OCI-LY1 (cell line): ENCODE measurements at regions not wholly inside any gene's neighbourhood (a gene's known extent, or its start where the extent isn't known, plus 50 kb on each side); places are given as distances from the start of the nearest gene placed in this dataset.

Source experiments
- H2AFZ ChIP-seq: fragments of 200-600 bp; sonication (generic), shearing (Covaris generic); 2 replicates; pipeline ENCODE4 v1.6.0; 2014; ENCODE audit warnings: antibody characterized with exemption, mild to moderate bottlenecking, low read length
- H3F3A ChIP-seq: fragments of 200-600 bp; sonication (generic), shearing (Covaris generic); 2 replicates; pipeline ENCODE4 v1.6.0; 2014; ENCODE audit warnings: mild to moderate bottlenecking, antibody characterized with exemption, low read length, moderate library complexity; ENCODE audit not compliant: insufficient read depth
- H3K27ac ChIP-seq: fragments of 200-600 bp; sonication (generic); 2 replicates; pipeline ENCODE4 v1.5.1; 2014; ENCODE audit warnings: low read length, mixed run types, mild to moderate bottlenecking, low read depth; ENCODE audit not compliant: poor library complexity, severe bottlenecking
- H3K27me3 ChIP-seq: fragments of 200-600 bp; sonication (generic); 2 replicates; pipeline ENCODE4 v1.6.0; 2014; ENCODE audit warnings: antibody characterized with exemption, mild to moderate bottlenecking, low read length, moderate library complexity; ENCODE audit not compliant: insufficient read depth
- H3K36me3 ChIP-seq: fragments of 200-600 bp; sonication (generic); 2 replicates; pipeline ENCODE4 v1.6.1; 2014; ENCODE audit warnings: mild to moderate bottlenecking, antibody characterized with exemption, low read length, moderate library complexity, mixed read lengths; ENCODE audit not compliant: insufficient read depth
- H3K4me1 ChIP-seq: fragments of 200-600 bp; sonication (generic); 2 replicates; pipeline ENCODE4 v1.5.1; 2014; ENCODE audit warnings: mild to moderate bottlenecking, low read length, moderate library complexity; ENCODE audit not compliant: insufficient read depth, severe bottlenecking
- H3K4me2 ChIP-seq: fragments of 200-600 bp; sonication (generic), shearing (Covaris generic); 2 replicates; pipeline ENCODE4 v1.6.1; 2014; ENCODE audit warnings: low read length
- H3K4me3 ChIP-seq: fragments of 200-600 bp; sonication (generic); 2 replicates; pipeline ENCODE4 v1.5.1; 2014; ENCODE audit warnings: low read length, low read depth, mild to moderate bottlenecking, mixed read lengths; ENCODE audit not compliant: poor library complexity, severe bottlenecking
- H3K79me2 ChIP-seq: fragments of 200-600 bp; shearing (Covaris generic); 2 replicates; pipeline ENCODE4 v1.6.1; 2016; ENCODE audit warnings: mixed run types, low read length, mixed read lengths; ENCODE audit not compliant: insufficient read depth
- H3K9ac ChIP-seq: fragments of 200-600 bp; sonication (generic), shearing (Covaris generic); 2 replicates; pipeline ENCODE4 v1.6.1; 2014; ENCODE audit warnings: mild to moderate bottlenecking, low read length, mixed read lengths
- H3K9me2 ChIP-seq: fragments of 200-600 bp; sonication (generic), shearing (Covaris generic); 2 replicates; pipeline ENCODE4 v1.6.1; 2014; ENCODE audit warnings: low read depth, mild to moderate bottlenecking, low read length, mixed read lengths
- H3K9me3 ChIP-seq: fragments of 200-600 bp; shearing (Covaris generic); 2 replicates; pipeline ENCODE4 v1.6.1; 2014; ENCODE audit warnings: low read length, mixed read lengths
- H4K20me1 ChIP-seq: fragments of 200-600 bp; sonication (generic), shearing (Covaris generic); 2 replicates; pipeline ENCODE4 v1.6.0; 2016; ENCODE audit warnings: mild to moderate bottlenecking, low read length; ENCODE audit not compliant: insufficient read depth
- CTCF ChIP-seq: fragments of 200-600 bp; sonication (generic), shearing (Covaris generic); IDR thresholded peaks from 2 replicates; pipeline ENCODE4 v1.5.1; 2017; ENCODE audit warnings: mild to moderate bottlenecking, antibody characterized with exemption, low read length, moderate library complexity, mixed read lengths
- EZH2 ChIP-seq: fragments of 200-600 bp; sonication (generic), shearing (Covaris generic); IDR thresholded peaks from 2 replicates; pipeline ENCODE4 v1.8.0; 2017; ENCODE audit warnings: borderline replicate concordance, mixed run types, mild to moderate bottlenecking, antibody characterized with exemption, low read length, moderate library complexity, mixed read lengths

DNA sequence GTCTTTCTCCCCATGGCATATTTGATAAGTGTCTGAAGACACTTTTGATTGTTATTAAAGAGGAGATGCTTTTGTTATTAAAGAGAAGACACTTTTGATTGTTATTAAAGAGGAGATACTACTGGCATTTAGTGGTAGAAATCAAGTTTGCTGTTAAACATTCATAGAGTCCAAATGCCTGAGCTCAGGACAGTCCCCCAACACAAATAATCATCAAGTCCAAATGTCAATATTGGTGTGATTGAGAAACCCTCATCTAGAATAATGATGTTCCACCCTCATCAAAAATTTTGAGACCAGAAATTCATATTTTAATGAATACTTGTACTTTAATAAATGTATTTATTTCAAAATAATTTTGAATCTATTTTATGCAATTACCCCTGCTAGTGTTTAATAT is 1412.9 kb upstream of the PCDH7 start:
- Histone ChIP-seq H3K36me3 (no peaks in the 10 kb centered on the region), H3K9me3 (no peaks in the 10 kb centered on the region), H3K27ac (no peak overlapping the region), H3K9ac (no peak overlapping the region), H3F3A (no peaks in the 10 kb centered on the region), H3K4me3 (no peak overlapping the region), H3K9me2 (no peaks in the 10 kb centered on the region), H3K79me2 (no peaks in the 10 kb centered on the region), H2AFZ (no peak overlapping the region), H4K20me1 (no peaks in the 10 kb centered on the region), H3K4me1 (no peaks in the 10 kb centered on the region), H3K27me3 (no peaks in the 10 kb centered on the region), H3K4me2 (no peak overlapping the region)
- TF ChIP-seq EZH2 = no peak
- TF ChIP-seq CTCF = no peak

DNA sequence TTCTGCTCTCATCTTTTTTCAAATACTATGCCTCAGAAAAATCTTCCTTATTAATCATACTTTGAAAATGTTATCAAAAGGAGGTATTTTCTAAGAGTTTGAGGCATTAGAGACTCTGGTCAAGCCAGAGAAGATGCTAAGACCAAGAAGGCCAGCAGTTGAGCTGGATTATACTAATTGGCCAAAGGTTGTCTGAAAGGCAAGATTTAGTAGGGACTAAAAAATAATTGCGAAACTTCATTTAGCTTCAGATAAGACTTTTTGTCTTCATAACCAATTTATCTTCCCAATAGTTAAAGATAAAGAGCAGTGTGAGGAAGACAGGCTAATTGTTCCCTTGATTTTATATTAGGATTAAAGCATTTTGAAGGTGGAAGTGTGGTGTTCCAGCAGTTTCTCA is 1412.4 kb upstream of the PCDH7 start:
- Histone ChIP-seq H3K9ac (no peak overlapping the region), H4K20me1 (no peaks in the 10 kb centered on the region), H3K27ac (no peak overlapping the region), H3K79me2 (no peaks in the 10 kb centered on the region), H3K9me3 (no peaks in the 10 kb centered on the region), H2AFZ (no peak overlapping the region), H3K4me1 (no peaks in the 10 kb centered on the region), H3K9me2 (no peaks in the 10 kb centered on the region), H3K4me2 (no peak overlapping the region), H3K27me3 (no peaks in the 10 kb centered on the region), H3K4me3 (no peak overlapping the region), H3F3A (no peaks in the 10 kb centered on the region), H3K36me3 (no peaks in the 10 kb centered on the region)
- no peak for TF ChIP-seq EZH2

DNA sequence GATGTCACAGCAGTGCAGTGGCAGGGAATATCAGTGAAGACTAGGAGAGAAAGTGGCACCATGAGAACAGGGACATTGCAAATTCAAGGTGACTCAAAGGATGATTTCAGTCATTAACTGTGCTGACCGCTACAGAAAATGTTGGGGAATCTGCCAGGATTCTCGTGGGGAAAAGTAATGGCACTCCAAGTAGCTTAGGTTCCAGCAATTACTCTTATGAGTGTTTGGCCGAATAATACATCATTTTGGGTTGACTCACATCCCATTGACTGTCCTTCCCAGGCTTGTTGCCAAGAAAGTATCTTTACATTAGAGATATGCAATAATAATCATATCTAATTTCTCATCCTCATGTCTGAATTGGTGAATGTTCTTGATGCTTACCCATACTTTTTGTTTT is 1411.1 kb upstream of the PCDH7 start:
- no peak for TF ChIP-seq EZH2
- TF ChIP-seq CTCF = no peak
- H3K9me3 ChIP-seq = no peaks in the 10 kb centered on the region
- no peaks in the 10 kb centered on the region for H3K79me2 ChIP-seq
- H3K9me2 ChIP-seq = no peaks in the 10 kb centered on the region
- H3K27me3 ChIP-seq = no peaks in the 10 kb centered on the region
- H3K27ac ChIP-seq = no peak overlapping the region
- H3K36me3 ChIP-seq = no peaks in the 10 kb centered on the region
- no peak overlapping the region for H3K4me2 ChIP-seq
- H3K9ac ChIP-seq = no peak overlapping the region
- no peaks in the 10 kb centered on the region for H3K4me1 ChIP-seq
- no peaks in the 10 kb centered on the region for H4K20me1 ChIP-seq
- no peak overlapping the region for H3K4me3 ChIP-seq
- no peaks in the 10 kb centered on the region for H3F3A ChIP-seq
- H2AFZ ChIP-seq = no peak overlapping the region

DNA sequence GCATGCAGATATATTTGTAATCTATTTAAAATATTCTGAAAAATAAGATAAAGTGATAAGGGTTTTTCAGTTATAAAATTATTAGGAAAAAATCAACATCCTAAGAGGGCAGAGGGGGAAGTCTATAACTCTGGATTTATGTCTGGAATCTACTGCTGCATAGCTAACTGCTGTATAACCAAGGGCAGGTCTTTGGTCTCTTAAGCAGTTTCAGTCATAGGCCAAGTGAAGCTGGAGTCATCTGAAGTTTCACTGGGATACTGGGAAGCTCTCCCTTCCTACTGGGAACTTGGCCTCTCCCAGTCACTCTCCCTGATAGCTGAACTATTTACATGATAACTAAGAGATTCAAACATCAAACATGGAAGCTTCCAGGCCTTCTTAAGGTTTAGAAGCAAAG is 1409.9 kb upstream of the PCDH7 start:
- Histone ChIP-seq H3K9me2 (no peaks in the 10 kb centered on the region), H3K4me3 (no peak overlapping the region), H3K27me3 (no peaks in the 10 kb centered on the region), H2AFZ (no peak overlapping the region), H3K27ac (no peak overlapping the region), H3K9ac (no peak overlapping the region), H3K36me3 (no peaks in the 10 kb centered on the region), H3K9me3 (no peaks in the 10 kb centered on the region), H4K20me1 (no peaks in the 10 kb centered on the region), H3K4me1 (no peaks in the 10 kb centered on the region), H3K4me2 (no peak overlapping the region), H3F3A (no peaks in the 10 kb centered on the region), H3K79me2 (no peaks in the 10 kb centered on the region)
- no peak for TF ChIP-seq EZH2
- no peak for TF ChIP-seq CTCF
